HG02840 (cell line): ENCODE measurements at regions not wholly inside any gene's neighbourhood (a gene's known extent, or its start where the extent isn't known, plus 50 kb on each side); places are given as distances from the start of the nearest gene placed in this dataset.
"Not testable (repeated sequence)": the region's sequence is repeated elsewhere in the genome, so short reads cannot be mapped to it uniquely, and the experiment has no call there.

Experiments
- ATAC-seq: cut with Tn5 transposase; IDR thresholded peaks from one replicate; pipeline ENCODE4 v1.9.1; 2021; ENCODE audit warnings: mild to moderate bottlenecking, moderate library complexity, moderate number of reproducible peaks; ENCODE audit not compliant: unreplicated experiment, low FRiP score

DNA sequence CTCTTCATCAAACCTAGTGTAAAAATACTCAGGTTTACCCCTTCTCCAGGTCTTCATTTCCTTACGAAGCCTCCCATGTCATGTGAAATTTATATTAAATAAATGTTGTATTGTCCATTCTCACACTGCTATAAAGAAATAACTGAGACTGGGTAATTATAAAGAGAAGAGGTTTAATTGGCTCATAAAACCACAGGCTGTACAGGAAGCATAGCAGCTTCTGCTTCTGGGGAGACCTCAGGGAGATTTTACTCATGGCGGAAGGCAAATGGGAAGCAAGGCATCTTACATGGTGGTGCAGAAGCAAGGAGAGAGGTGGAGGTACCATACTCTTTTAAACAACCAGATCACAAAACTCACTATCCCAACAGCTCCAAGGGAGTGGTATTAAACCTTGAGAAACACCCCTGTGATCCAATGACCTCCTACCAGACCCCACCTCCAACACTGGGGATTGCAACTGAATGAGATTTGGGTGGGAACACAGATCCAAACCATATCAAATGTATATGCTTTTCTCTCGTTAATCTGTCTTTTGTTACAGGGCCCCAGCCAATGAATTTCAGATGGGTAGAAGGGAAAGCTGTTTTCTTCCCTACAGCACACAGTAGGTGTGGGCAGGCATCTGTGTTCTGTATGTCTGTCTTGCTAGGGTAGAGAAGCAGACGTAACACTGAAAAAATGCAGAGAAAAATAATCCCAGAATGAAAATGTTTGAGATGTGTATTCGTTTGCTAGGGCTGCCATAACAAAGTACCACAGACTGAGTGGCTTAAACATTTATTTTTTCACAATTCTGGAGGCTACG lies 88.0 kb upstream of the BTN3A2 start:
- no peak for ATAC-seq

DNA sequence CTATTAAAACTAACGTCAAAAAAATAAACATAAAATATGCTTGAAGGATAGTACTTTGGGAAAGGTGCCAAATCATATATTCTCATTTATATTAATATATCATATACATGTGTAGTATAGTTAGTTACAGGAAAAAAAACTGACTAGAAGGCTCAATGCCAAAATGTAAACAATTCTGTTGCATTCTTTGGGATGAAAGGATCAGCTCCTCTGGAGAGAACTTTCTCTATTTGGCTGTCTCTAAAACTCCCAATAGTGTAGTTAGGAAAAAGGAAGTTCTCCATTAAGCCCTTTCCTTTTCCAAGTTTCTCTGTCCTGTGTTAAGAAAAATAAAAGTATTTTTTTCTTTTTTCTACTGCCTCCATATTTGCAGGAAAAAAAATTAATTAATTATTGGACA lies 86.5 kb upstream of the BTN3A2 start:
- ATAC-seq, result no peak

DNA sequence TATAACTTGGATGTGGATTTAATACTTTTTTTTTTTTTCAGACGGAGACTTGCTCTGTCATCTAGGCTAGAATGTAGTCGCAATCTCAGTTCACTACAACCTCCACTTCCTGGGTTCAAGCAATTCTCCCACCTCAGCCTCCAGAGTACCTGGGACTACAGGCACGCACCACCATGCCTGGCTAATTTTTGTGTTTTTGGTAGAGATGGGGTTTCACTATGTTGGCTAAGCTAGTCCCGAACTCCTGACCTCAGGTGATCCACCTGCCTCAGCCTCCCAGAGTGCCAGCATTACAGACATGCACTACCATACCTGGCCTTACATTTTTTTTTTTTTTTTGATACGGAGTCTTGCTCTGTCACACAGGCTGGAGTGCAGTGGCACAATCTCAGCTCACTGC lies 85.6 kb upstream of the BTN3A2 start:
- ATAC-seq, result not testable (repeated sequence)

DNA sequence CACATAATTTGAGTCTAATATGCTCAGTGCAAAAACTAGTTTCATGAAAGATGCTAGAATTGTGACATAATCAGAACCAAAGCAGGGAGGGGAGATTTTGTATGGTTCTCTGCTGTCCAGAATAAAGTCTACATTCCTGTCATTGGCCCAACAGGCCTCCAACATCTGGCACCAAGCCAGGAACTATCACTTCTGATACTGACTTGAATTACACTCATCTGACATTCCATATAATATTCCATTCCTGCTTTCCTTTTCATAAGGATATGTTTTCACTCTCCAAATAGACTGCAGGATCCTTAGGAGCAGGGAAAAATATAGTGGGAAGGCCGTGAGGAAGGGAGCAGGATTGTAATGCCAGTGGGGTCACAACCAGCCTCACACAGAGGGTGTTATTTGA lies 84.6 kb upstream of the BTN3A2 start:
- no peak for ATAC-seq

DNA sequence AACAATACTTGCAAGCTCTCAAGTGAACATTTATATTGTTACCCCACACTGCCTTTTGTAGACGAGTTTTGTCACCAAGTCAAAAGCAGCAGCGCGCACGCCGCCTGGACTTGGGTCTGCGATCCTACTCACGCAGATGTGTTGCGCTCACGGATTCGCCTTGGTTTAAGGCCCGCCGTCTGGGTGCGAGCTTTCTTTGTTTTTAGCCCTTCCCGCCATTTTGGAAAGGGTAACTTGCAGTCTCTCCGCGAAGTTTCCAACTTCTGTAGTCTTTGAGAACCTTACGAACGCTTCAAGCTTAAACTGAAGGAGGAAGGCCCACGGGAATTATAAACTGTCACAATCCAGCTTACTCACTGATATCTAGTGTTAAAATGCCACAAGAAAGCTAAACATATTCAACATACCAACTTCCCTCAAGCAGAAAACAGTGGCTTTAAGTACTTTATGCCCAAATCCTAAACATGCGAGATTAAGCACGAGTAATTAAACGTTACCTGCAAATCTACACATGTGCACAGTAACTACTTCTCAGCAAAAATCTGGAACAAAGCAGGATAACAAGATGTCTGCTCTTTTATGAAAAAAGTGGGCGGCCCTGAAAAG lies 80.4 kb upstream of the BTN3A2 start:
- ATAC-seq, result no peak

DNA sequence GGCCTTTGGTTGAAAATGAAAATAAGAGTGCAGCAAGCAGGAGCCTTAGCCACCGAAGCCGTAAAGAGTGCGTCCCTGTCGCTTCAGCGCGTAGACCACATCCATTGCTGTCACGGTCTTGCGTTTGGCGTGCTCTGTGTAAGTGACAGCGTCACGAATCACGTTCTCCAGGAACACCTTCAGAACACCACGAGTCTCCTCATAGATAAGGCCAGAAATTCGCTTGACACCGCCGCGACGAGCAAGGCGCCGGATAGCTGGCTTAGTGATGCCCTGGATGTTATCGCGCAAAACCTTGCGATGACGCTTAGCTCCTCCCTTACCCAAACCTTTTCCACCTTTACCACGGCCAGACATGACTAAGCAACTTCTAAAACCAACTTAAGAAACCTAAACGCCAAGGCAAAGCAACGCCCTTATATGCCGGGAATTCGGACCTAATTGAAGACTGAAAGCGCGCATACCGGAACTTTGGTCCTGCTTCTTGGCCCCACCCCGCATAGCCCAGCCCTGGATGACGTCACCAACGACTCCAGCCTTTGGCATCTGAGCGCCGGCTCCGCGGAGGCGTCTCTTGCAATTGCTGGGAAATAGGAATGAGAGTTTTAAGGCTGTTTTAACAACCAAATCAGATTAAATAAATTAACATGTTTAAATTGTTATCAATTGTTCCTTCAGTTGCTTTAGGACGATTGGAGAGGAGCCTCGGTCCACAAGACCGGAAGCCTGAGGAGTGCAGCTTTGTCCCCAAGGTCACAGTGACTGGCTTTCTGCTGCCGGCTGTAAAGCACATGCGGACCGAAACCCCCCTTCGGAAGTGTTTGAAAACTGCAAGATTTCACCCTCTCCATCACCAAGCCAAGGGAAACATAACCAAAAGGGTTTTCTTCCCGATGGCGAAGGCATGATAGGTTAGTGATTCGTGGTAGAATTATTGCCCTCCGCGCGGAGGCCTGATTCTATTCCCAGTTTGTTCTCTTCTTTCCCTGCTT lies 79.6 kb upstream of the BTN3A2 start:
- ATAC-seq, result peak; percentile 75

DNA sequence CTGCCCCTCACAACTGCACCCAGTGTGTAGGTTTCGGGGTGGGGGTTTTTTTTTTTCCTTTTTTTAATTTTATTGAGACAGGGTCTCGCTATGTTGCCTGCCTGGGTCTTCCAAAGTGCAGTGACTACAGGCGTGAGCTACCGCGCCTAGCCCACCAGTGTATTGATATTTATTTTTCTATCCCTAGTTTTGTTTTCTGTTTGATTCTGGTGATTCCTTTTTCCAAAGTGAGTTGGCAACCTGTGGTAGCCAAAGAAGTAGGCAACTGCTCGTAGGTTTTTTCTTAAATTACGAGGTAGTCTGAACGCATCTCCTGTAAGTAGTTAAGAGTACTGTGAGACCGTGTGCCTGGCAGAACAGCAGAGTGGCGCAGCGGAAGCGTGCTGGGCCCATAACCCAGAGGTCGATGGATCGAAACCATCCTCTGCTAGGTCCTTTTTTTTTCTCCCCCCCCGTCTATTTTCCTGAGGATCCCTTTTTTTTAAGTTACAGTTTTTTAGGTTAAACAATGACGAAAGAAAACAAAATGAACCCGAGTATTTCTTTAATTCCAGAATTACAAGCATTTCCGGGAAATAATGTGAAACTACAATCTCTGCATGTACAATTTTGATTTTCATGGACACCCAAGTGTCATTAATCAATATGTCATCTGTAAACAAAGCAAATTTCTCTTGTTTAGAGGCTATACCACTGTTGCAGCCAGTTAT lies 78.7 kb upstream of the BTN3A2 start:
- ATAC-seq, result no peak

DNA sequence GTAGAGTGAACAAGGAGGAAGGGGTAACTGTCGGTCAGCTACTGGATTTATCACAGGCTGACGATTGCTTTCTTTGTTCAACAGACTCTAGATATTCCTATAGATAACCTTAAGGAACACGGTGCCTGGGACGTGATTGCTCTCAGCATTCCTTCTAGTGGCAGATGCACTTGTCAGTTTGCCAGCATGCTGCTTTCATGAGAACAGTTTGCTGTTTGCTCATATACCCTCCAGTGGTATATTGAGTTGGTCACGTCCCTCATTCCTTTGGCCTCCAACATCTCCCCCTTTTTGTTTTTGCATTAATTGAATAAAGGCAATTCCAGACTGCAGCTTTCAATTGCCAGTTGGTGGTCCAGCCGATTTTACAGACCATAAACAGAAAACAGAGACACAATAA lies 76.8 kb upstream of the BTN3A2 start:
- ATAC-seq, result no peak

DNA sequence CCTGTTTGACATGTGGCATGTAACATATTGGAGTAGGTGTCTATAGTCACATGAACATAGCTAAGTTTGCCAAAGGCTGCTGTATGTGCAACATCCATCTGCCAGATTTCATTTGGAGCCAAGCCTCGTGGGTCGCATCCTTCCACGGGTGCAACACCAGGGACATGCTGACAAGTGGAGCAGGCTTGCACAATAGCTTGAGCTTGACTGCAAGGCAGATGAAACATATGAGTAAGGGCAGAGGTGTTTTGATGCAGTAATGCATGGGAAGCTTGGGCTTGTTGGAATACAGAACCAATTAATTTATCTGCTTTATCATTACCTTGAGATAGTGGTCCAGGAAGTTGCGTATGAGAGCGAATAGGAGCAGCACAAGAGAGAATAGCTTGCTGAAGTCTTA lies 74.1 kb upstream of the BTN3A2 start:
- no peak for ATAC-seq

DNA sequence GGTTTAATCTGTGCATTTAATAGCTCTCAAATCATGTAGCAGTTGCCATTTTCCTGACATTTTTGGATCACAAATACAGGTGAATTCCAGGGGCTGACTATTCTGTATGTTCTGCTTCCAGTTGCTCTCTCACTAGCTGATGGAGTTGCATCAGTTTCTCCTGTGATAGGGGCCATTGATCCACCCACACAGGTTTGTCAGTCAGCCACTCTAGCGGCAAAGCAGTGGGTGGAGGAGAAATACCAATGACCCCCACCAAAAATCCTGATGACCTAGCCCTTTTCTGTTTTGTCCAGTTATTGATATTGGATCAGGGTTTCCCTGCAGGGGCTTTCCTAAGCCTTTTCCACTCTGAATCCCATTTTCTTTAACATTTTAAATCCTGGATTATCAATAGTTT lies 72.3 kb upstream of the BTN3A2 start:
- no peak for ATAC-seq

DNA sequence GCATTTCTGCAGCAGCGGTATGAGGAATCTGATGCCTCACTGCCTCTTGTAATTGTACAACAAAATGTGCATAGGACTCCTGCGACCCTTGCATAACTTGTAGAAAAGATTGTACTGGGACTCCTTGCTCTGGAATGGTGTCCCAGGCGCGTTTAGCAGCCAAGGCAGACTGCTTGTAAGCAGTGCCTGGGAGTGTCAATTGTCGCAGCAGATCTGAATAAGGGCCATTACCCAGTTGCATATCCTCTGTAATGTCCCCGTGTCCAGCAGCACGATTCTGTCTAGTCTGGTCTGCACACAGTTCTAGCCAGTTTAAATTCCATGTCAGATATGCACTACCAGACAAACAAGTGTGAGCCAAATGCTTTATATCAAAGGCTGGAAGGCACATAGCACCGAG lies 70.7 kb upstream of the BTN3A2 start:
- no peak for ATAC-seq

DNA sequence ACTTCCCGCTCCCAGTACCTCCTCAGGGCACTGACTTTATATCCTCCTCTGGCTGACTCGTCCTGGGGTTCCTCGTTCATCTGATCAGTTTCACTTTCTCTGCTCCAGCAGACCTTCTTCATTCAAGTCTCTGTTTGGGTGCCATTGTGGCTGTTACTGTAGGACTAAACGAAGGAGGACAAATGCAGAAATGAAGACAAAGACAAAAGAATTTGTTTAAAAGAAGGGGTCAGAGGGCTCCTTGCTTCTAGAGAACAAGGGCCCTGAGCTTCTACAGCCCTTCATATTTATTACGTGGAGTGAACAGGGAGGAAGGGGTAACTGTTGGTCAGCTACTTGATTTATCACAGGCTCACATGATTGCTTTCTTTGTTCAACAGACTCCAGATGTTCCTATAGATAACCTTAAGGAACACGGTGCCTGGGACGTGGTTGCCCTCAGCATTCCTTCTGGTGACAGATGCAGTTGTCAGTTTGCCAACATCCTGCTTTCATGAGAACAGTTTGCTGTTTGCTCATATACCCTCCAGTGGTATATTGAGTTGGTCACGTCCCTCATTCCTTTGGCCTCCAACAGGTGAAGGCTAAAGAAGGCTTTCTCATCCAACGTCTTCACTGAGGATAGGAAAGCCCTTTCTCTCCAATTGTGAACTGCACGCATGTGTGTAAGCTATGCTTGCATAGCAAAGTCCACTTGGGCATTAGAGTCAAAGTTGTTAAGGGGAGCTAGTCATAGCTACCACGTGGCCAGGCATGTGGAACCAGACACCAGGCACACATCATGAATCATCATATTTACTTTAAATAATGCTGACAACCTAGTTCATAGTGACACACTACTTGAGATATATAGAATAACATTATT lies 69.1 kb upstream of the BTN3A2 start:
- ATAC-seq, result no peak

DNA sequence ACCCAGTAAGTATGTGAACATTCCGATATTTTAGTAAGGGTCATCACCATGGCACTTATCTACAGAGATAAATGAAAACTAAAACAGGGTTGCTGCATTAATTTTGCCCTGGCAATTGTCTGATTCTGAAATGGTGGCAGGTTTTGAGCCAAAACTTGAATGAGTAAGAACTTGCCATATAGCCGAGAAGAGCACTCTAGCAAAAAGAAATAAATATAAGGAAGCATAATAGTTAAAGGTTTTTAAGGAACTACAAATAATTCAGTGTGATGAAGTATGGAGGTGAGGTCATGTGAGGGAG lies 68.5 kb upstream of the BTN3A2 start:
- no peak for ATAC-seq

DNA sequence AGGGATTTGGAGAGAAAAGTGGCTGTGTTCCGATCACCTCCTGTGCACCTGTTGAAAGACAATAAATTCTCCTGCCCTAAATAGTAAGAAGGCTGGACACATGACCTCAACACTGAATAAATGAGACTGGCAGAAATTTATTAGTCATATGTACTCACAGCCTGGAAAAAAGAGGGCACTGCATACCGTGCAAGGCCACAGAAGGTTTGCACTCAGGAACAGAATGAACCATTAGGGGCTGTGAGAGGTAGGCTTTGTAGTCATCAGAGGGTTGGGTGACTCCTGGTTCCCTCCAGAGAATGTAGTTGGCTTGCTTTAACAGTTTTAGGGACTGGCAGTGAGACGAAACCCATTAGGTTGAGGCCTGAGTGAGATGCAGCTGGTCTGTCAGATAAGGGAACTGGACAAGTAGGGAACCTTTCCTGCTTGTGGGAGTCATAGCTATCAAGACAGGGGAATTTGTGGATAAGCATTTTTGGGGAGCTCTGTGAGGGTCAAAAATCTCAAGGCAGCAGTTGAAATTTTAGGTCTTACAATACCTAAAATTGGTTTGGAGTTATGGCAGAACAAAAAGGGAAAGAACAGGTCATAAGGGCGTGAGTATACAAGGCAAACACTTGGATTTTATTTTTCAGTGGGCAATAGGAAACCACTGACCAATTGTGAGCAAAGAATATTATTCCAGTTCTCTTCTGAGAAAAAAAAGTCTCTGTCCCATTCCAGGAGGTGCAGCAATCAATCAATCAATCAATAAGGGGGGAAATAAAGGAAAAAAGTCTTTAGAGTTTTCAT lies 67.9 kb upstream of the BTN3A2 start:
- no peak for ATAC-seq

DNA sequence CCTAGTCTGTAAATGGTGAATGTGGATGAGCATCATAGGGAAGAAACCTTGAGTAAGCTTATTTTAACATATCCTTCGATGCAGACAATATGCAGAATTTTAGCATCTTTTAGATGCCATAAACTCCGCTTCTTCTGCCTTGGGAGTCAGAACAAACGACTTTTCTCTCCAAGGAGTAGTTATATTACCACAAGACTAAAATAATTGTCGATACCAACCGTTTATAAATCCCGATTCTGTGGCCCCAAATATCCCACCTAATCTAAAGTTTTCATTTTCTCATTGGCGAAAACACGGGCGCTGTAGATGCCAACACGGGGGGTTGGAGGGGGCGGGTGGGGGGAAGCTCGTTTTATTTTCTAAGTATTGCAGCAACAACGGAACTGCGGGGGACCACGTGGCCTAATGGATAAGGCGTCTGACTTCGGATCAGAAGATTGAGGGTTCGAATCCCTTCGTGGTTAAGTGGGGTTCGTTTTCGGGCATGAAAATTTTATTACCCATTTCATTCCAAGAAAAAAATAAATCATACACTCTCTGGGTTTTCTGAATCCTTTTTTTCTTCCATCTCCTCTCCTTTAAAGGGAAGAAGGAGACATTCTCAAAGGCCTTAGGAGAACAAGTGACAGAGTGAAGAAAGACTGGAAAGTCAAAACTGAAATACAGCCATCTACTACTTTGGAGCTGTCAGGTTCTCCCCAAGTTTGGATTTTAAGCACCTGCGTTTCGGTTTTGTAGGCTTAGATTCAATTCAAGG lies 65.5 kb upstream of the BTN3A2 start:
- no peak for ATAC-seq

DNA sequence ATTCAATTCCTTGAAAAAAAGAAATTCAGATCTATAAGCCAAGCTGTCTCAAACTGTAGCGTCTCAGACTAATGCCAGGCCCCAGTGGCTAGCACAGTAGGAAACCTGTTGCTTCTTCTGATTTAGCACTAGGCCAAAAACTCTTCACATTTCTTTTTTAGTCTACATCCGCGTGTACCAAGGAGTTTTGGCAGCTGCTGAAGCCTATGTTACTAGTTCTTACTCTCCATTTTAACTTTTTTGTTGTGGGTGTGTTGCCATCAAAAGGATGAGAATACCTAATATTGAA lies 65.0 kb upstream of the BTN3A2 start:
- no peak for ATAC-seq

DNA sequence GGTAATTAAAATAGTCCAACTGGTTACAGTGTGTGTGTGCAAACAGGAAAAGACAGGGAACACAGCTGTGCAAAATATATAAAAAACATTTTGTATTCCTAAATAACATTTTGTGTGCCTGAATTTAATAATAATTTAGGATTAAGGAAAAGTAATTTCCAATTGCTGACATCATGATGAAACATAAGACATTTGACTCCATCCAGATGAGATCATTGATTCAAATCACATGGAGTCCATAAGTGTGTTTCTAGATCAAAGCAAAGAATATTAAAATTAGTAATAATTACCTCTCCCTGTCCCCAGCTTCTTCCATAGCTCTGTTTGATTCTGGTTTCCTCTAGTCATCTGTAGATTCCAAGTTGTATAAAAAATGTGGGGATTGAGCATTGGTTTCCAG lies 64.6 kb upstream of the BTN3A2 start:
- ATAC-seq, result no peak

DNA sequence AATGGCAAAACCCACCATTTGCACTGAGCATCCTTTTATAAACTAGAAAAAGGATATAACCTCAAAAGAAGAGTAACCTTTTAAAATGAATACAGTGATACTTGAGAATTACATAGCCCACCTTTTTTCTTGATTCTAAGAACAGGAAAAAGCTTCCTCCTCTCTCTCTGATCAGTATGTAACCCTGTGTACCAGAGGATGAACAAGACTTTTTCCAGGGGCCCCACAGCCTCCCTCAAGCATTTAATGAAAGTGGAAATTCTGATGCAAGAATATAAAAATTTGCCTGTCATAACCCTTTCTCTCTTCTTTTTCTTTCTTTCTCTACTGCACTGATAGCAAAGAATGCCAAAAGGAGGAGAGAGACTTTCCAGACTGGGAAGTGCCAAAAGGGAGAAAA lies 64.2 kb upstream of the BTN3A2 start:
- ATAC-seq, result no peak

DNA sequence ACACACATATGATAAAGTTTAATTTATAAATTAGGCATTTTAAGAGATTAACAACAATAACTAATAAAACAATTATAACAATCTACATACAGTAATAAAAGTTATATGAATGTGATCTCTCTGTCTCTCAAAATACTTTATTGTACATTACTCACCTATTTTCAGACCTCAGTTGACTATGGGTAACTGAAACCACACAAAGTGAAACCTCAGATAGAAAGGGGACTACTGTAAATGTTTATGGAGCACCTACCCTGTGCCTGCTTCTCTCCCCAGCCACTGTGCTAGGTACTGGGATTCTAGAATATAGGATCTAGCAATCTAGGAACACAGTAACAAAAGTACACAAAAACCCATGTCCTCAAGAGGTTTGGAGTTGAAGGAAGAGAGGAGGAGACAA lies 63.4 kb upstream of the BTN3A2 start:
- no peak for ATAC-seq
